ENCODE measurements at regions not wholly inside any gene's neighbourhood (a gene's known extent, or its start where the extent isn't known, plus 50 kb on each side); places are given as distances from the start of the nearest gene placed in this dataset.

- TF ChIP-seq CTCF (IDR thresholded peaks at IDR 0.05) (no peak), POLR2A (IDR thresholded peaks at IDR 0.05) (no peak), EP300 (IDR thresholded peaks at IDR 0.05) (no peak)
Measured at GRCh38 chr13:65946387-65946786, 1283.7 kb downstream of the PCDH9 start.
